ENCODE measurements at regions not wholly inside any gene's neighbourhood (a gene's known extent, or its start where the extent isn't known, plus 50 kb on each side); places are given as distances from the start of the nearest gene placed in this dataset.

DNA sequence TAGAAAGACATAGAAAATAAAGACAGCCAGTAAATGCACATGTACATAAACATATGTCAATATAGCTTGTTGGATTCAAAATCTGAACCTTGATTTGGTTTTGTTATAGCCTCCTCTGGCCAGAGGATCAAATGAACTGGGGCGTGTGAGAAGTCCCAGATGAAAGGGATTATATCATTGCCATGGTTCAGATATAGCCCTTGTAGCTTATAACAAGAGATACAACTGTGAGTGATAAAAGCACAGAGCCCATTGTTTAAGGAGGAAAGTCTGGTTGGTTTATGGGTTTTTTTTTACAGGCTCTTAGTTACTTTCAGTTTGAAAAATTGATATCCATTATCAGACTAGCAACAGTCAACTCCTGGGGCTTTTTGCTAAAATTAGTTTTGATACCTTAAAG is 101.7 kb upstream of the GLRA2 start:
- BruUV-seq (replicated peaks): no TSS peak
- Histone ChIP-seq H3K27ac (ENCODE audit: control insufficient read depth, insufficient read depth) (no peak overlapping the region), H3K79me2 (ENCODE audit: control insufficient read depth, insufficient read depth, low read length) (no peaks in the 10 kb centered on the region), H3K4me1 (ENCODE audit: control insufficient read depth, insufficient read depth, low read length) (no peaks in the 10 kb centered on the region), H3K9ac (ENCODE audit: control insufficient read depth, insufficient read depth, low read length) (no peak overlapping the region), H4K20me1 (ENCODE audit: control insufficient read depth, insufficient read depth) (no peaks in the 10 kb centered on the region), H3K9me3 (replicated peaks; ENCODE audit: control insufficient read depth, insufficient read depth, low read length) (no peaks in the 10 kb centered on the region), H2AFZ (ENCODE audit: control insufficient read depth, low read depth, low read length) (no peak overlapping the region), H3K4me2 (ENCODE audit: control insufficient read depth, insufficient read depth) (no peak overlapping the region), H3K27me3 (replicated peaks in 1 of 2; ENCODE audit: control insufficient read depth in 2 of 2, insufficient read depth in 2 of 2, low read length in 1 of 2) (no peaks in the 10 kb centered on the region; a peak in 1 of 4 replicates), H3K4me3 (no peak overlapping the region), H3K36me3 (ENCODE audit: control insufficient read depth in 2 of 2, insufficient read depth in 2 of 2, low read length in 1 of 2) (no peaks in the 10 kb centered on the region)
- in situ Hi-C loops (cut with MboI): no loop called here
- ChIA-PET CTCF (no interaction called here), SMC1A (ENCODE audit: uncharacterized antibody, unreplicated experiment) (interaction anchor here (0.6 kb wide), 1 partner anchor 1027 kb away, joined by 3 read pairs; no protein-coding TSS in a partner anchor), RAD21 (ENCODE audit: unreplicated experiment) (no interaction called here), POLR2A (no interaction called here)
- intact Hi-C loops (cut with micrococcal nuclease; ENCODE audit: unreplicated experiment): no loop called here
- ATAC-seq: no peak
- no peak for FAIRE-seq
- no peak for DNase-seq (ENCODE audit: low read depth, low spot score)
- WGBS (ENCODE audit: insufficient coverage, insufficient replicate concordance, low lambda C conversion rate, missing lambda C conversion rate): 0% methylated on average over 1 of the region's 1 CpG
- TF ChIP-seq YY1 (IDR thresholded peaks at IDR 0.05; ENCODE audit: low read depth, low read length) (no peak), WRNIP1 (IDR thresholded peaks at IDR 0.05; ENCODE audit: borderline replicate concordance, low read depth, low read length) (no peak), LARP7 (IDR thresholded peaks at IDR 0.05) (no peak), JUND (IDR thresholded peaks at IDR 0.05; ENCODE audit: low read depth, low read length) (no peak), SIX5 (IDR thresholded peaks at IDR 0.05; ENCODE audit: low read depth, low read length, severe bottlenecking) (no peak), RB1 (IDR thresholded peaks at IDR 0.05; ENCODE audit: borderline replicate concordance) (no peak), IRF4 (IDR thresholded peaks at IDR 0.05; ENCODE audit: low read depth, low read length) (no peak), ESRRA (IDR thresholded peaks at IDR 0.05; ENCODE audit: low read length) (no peak), SUZ12 (IDR thresholded peaks at IDR 0.05; ENCODE audit: unreplicated experiment) (no peak), POU2F2 (IDR thresholded peaks at IDR 0.05; ENCODE audit: borderline replicate concordance, low read depth, low read length) (no peak), SREBF1 (IDR thresholded peaks at IDR 0.05; ENCODE audit: low read length) (no peak), RELA (IDR thresholded peaks at IDR 0.05; ENCODE audit: borderline replicate concordance, partially characterized antibody) (no peak)
- TF ChIP-seq, protein P1, sequence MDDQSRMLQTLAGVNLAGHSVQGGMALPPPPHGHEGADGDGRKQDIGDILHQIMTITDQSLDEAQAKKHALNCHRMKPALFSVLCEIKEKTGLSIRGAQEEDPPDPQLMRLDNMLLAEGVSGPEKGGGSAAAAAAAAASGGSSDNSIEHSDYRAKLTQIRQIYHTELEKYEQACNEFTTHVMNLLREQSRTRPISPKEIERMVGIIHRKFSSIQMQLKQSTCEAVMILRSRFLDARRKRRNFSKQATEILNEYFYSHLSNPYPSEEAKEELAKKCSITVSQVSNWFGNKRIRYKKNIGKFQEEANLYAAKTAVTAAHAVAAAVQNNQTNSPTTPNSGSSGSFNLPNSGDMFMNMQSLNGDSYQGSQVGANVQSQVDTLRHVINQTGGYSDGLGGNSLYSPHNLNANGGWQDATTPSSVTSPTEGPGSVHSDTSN (IDR thresholded peaks at IDR 0.05; ENCODE audit: insufficient replicate concordance, low read depth, low read length): no peak
- TF ChIP-seq, protein P2, sequence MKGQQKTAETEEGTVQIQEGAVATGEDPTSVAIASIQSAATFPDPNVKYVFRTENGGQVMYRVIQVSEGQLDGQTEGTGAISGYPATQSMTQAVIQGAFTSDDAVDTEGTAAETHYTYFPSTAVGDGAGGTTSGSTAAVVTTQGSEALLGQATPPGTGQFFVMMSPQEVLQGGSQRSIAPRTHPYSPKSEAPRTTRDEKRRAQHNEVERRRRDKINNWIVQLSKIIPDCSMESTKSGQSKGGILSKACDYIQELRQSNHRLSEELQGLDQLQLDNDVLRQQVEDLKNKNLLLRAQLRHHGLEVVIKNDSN (IDR thresholded peaks at IDR 0.05; ENCODE audit: borderline replicate concordance, extremely low read length, insufficient read depth, low read depth, low read length): no peak

All from GM12878 (cell line).